ENCODE measurements at regions not wholly inside any gene's neighbourhood (a gene's known extent, or its start where the extent isn't known, plus 50 kb on each side); places are given as distances from the start of the nearest gene placed in this dataset.

- Mint-ChIP-seq H3K36me3 (ENCODE audit: low read depth) (no peaks in the 10 kb centered on the region), H3K4me3 (no peak overlapping the region), H3K4me1 (no peaks in the 10 kb centered on the region), H3K27me3 (no peaks in the 10 kb centered on the region), H3K27ac (no peak overlapping the region), H3K9me3 (no peaks in the 10 kb centered on the region)
- ChIA-PET POLR2A (no interaction called here), CTCF (no interaction called here)
- no peak for DNase-seq
These were observed 231.7 kb downstream of the HS3ST1 start for GRCh38 chr4:11196927-11197522.

GRCh38 chr4:11194431-11194830 is 234.3 kb downstream of the HS3ST1 start:
- Mint-ChIP-seq H3K27me3 (no peaks in the 10 kb centered on the region), H3K4me1 (no peaks in the 10 kb centered on the region), H3K4me3 (no peak overlapping the region), H3K9me3 (no peaks in the 10 kb centered on the region), H3K27ac (no peak overlapping the region), H3K36me3 (ENCODE audit: low read depth) (no peaks in the 10 kb centered on the region)
- ChIA-PET CTCF (no interaction called here), POLR2A (no interaction called here)
- DNase-seq = no peak

GRCh38 chr4:11189756-11190155 is 238.9 kb downstream of the HS3ST1 start:
- Mint-ChIP-seq H3K36me3 (ENCODE audit: low read depth) (no peaks in the 10 kb centered on the region), H3K4me3 (no peak overlapping the region), H3K9me3 (no peaks in the 10 kb centered on the region), H3K27ac (no peak overlapping the region), H3K4me1 (no peaks in the 10 kb centered on the region), H3K27me3 (no peaks in the 10 kb centered on the region)
- ChIA-PET POLR2A (no interaction called here), CTCF (no interaction called here)
- DNase-seq = no peak

GRCh38 chr4:11183356-11183740 is 245.3 kb downstream of the HS3ST1 start:
- Mint-ChIP-seq H3K27ac (no peak overlapping the region), H3K36me3 (ENCODE audit: low read depth) (no peaks in the 10 kb centered on the region), H3K4me1 (no peaks in the 10 kb centered on the region), H3K4me3 (no peak overlapping the region), H3K9me3 (no peaks in the 10 kb centered on the region), H3K27me3 (no peaks in the 10 kb centered on the region)
- no peak for DNase-seq
- ChIA-PET POLR2A (no interaction called here), CTCF (no interaction called here)

GRCh38 chr4:11182586-11183355 is 245.9 kb downstream of the HS3ST1 start:
- Mint-ChIP-seq H3K36me3 (ENCODE audit: low read depth) (no peaks in the 10 kb centered on the region), H3K4me3 (no peak overlapping the region), H3K27me3 (no peaks in the 10 kb centered on the region), H3K4me1 (no peaks in the 10 kb centered on the region), H3K9me3 (no peaks in the 10 kb centered on the region), H3K27ac (no peak overlapping the region)
- ChIA-PET CTCF (no interaction called here), POLR2A (no interaction called here)
- no peak for DNase-seq

GRCh38 chr4:11182031-11182430 is 246.7 kb downstream of the HS3ST1 start:
- no peaks in the 10 kb centered on the region for H3K9me3 Mint-ChIP-seq
- H3K27ac Mint-ChIP-seq = no peak overlapping the region
- H3K27me3 Mint-ChIP-seq = no peaks in the 10 kb centered on the region
- POLR2A ChIA-PET = no interaction called here
- CTCF ChIA-PET = no interaction called here
- no peaks in the 10 kb centered on the region for H3K36me3 Mint-ChIP-seq (ENCODE audit: low read depth)
- H3K4me3 Mint-ChIP-seq = no peak overlapping the region
- H3K4me1 Mint-ChIP-seq = no peaks in the 10 kb centered on the region
- no peak for DNase-seq

GRCh38 chr4:11179796-11180195 is 248.9 kb downstream of the HS3ST1 start:
- no peak overlapping the region for H3K4me3 Mint-ChIP-seq
- ChIA-PET POLR2A (no interaction called here), CTCF (no interaction called here)
- no peak for DNase-seq
- H3K9me3 Mint-ChIP-seq = no peaks in the 10 kb centered on the region
- no peaks in the 10 kb centered on the region for H3K27me3 Mint-ChIP-seq
- no peak overlapping the region for H3K27ac Mint-ChIP-seq
- no peaks in the 10 kb centered on the region for H3K36me3 Mint-ChIP-seq (ENCODE audit: low read depth)
- no peaks in the 10 kb centered on the region for H3K4me1 Mint-ChIP-seq

- no peak overlapping the region for H3K27ac Mint-ChIP-seq
- H3K9me3 Mint-ChIP-seq = no peaks in the 10 kb centered on the region
- no peaks in the 10 kb centered on the region for H3K4me1 Mint-ChIP-seq
- H3K4me3 Mint-ChIP-seq = no peak overlapping the region
- CTCF ChIA-PET = no interaction called here
- H3K36me3 Mint-ChIP-seq (ENCODE audit: low read depth) = no peaks in the 10 kb centered on the region
- DNase-seq = no peak
- H3K27me3 Mint-ChIP-seq = no peaks in the 10 kb centered on the region
- POLR2A ChIA-PET = no interaction called here
These were observed 250.3 kb downstream of the HS3ST1 start for GRCh38 chr4:11178433-11178832.

GRCh38 chr4:11175374-11175773 is 253.3 kb downstream of the HS3ST1 start:
- Mint-ChIP-seq H3K9me3 (no peaks in the 10 kb centered on the region), H3K4me3 (no peak overlapping the region), H3K27ac (no peak overlapping the region), H3K36me3 (ENCODE audit: low read depth) (no peaks in the 10 kb centered on the region), H3K27me3 (no peaks in the 10 kb centered on the region), H3K4me1 (no peaks in the 10 kb centered on the region)
- CTCF ChIA-PET = no interaction called here
- POLR2A ChIA-PET = no interaction called here
- DNase-seq = no peak

GRCh38 chr4:11166606-11167005 is 262.1 kb downstream of the HS3ST1 start:
- H3K9me3 Mint-ChIP-seq = no peaks in the 10 kb centered on the region
- no peaks in the 10 kb centered on the region for H3K27me3 Mint-ChIP-seq
- H3K36me3 Mint-ChIP-seq (ENCODE audit: low read depth) = no peaks in the 10 kb centered on the region
- no peak for DNase-seq
- no peaks in the 10 kb centered on the region for H3K4me1 Mint-ChIP-seq
- no peak overlapping the region for H3K27ac Mint-ChIP-seq
- POLR2A ChIA-PET = no interaction called here
- CTCF ChIA-PET = no interaction called here
- H3K4me3 Mint-ChIP-seq = no peak overlapping the region

- CTCF ChIA-PET = no interaction called here
- no peak for DNase-seq
These were observed 262.7 kb downstream of the HS3ST1 start for GRCh38 chr4:11166034-11166433.

GRCh38 chr4:11165052-11165451 is 263.6 kb downstream of the HS3ST1 start:
- Mint-ChIP-seq H3K4me1 (no peaks in the 10 kb centered on the region), H3K9me3 (no peaks in the 10 kb centered on the region), H3K36me3 (ENCODE audit: low read depth) (no peaks in the 10 kb centered on the region), H3K4me3 (no peak overlapping the region), H3K27ac (no peak overlapping the region), H3K27me3 (no peaks in the 10 kb centered on the region)
- POLR2A ChIA-PET = no interaction called here
- CTCF ChIA-PET = no interaction called here
- DNase-seq = no peak

More at GRCh38 chr4:11166034-11166433, 262.7 kb downstream of the HS3ST1 start:
- Mint-ChIP-seq H3K4me3 (no peak overlapping the region), H3K4me1 (no peaks in the 10 kb centered on the region), H3K27ac (no peak overlapping the region), H3K27me3 (no peaks in the 10 kb centered on the region), H3K9me3 (no peaks in the 10 kb centered on the region), H3K36me3 (ENCODE audit: low read depth) (no peaks in the 10 kb centered on the region)
- POLR2A ChIA-PET = no interaction called here

- Mint-ChIP-seq H3K27ac (no peak overlapping the region), H3K4me1 (no peaks in the 10 kb centered on the region), H3K4me3 (no peak overlapping the region), H3K27me3 (peaks cover 2% of the 10 kb centered on the region), H3K9me3 (no peaks in the 10 kb centered on the region), H3K36me3 (ENCODE audit: low read depth) (no peaks in the 10 kb centered on the region)
- no peak for DNase-seq
- ChIA-PET CTCF (no interaction called here), POLR2A (no interaction called here)
These were observed 268.4 kb downstream of the HS3ST1 start for GRCh38 chr4:11160288-11160687.

- Mint-ChIP-seq H3K27me3 (peaks cover 2% of the 10 kb centered on the region), H3K4me1 (no peaks in the 10 kb centered on the region), H3K36me3 (ENCODE audit: low read depth) (no peaks in the 10 kb centered on the region), H3K27ac (no peak overlapping the region), H3K9me3 (no peaks in the 10 kb centered on the region), H3K4me3 (no peak overlapping the region)
- POLR2A ChIA-PET = no interaction called here
- CTCF ChIA-PET = no interaction called here
- no peak for DNase-seq
These were observed 269.7 kb downstream of the HS3ST1 start for GRCh38 chr4:11158971-11159370.

Measured in activated CD4-positive, alpha-beta memory T cell treated with anti-CD3 and anti-CD28 coated beads, Interleukin-2, amount 10 ng/mL, durations not matched to agents 7 days and 5 days (primary cell).